Suprapubic skin (tissue), 4 donors: ENCODE measurements at regions not wholly inside any gene's neighbourhood (a gene's known extent, or its start where the extent isn't known, plus 50 kb on each side); places are given as distances from the start of the nearest gene placed in this dataset.

ENCODE experiments used
- DNase-seq, 2 donors: peaks; one replicate each; pipeline ENCODE4 v3.0.0-alpha.2; 2019; ENCODE audit warnings: low spot score in 2 of 2
- H3K27ac ChIP-seq: fragments of 200-600 bp; sonication (generic); one replicate; pipeline ENCODE4 v1.5.1; 2019
- H3K27me3 ChIP-seq: fragments of 200-600 bp; sonication (generic); one replicate; pipeline ENCODE4 v1.5.1; 2019
- H3K36me3 ChIP-seq: fragments of 200-600 bp; sonication (generic); one replicate; pipeline ENCODE4 v1.5.1; 2019
- H3K4me1 ChIP-seq: fragments of 200-600 bp; sonication (generic); one replicate; pipeline ENCODE4 v1.5.1; 2019
- H3K4me3 ChIP-seq: fragments of 200-600 bp; sonication (generic); one replicate; pipeline ENCODE4 v1.5.1; 2019; ENCODE audit warnings: mild to moderate bottlenecking
- H3K9me3 ChIP-seq: fragments of 200-600 bp; sonication (generic); one replicate; pipeline ENCODE4 v1.5.1; 2019
- CTCF ChIP-seq, 2 donors: fragments of 200-600 bp in 1 of 2; fragments of 450-650 bp in 1 of 2; sonication (generic) in 1 of 2; IDR thresholded peaks; one replicate each; pipeline ENCODE4 v1.5.1; 2016 to 2019; ENCODE audit warnings: antibody characterized with exemption in 2 of 2, mild to moderate bottlenecking in 1 of 2, moderate library complexity in 1 of 2
- EP300 ChIP-seq: sonication (generic); formaldehyde crosslinking; IDR thresholded peaks from one replicate; pipeline ENCODE4 v1.6.1; 2017; ENCODE audit warnings: antibody characterized with exemption
- POLR2A ChIP-seq, 2 donors: fragments of 450-650 bp; IDR thresholded peaks; one replicate each; pipeline ENCODE4 v1.6.1; 2017; ENCODE audit warnings: antibody characterized with exemption in 2 of 2, mild to moderate bottlenecking in 2 of 2, moderate library complexity in 2 of 2
- POLR2AphosphoS5 ChIP-seq, 3 donors: sonication (generic); formaldehyde crosslinking; IDR thresholded peaks; one replicate each; pipeline ENCODE4 v1.6.1; 2017; ENCODE audit warnings: antibody characterized with exemption in 3 of 3
- WGBS: methylation state at CpG from one replicate; pipeline ENCODE4 v1.1.5; 2018; 5-methylcytosine and 5-hydroxymethylcytosine counted together

DNA sequence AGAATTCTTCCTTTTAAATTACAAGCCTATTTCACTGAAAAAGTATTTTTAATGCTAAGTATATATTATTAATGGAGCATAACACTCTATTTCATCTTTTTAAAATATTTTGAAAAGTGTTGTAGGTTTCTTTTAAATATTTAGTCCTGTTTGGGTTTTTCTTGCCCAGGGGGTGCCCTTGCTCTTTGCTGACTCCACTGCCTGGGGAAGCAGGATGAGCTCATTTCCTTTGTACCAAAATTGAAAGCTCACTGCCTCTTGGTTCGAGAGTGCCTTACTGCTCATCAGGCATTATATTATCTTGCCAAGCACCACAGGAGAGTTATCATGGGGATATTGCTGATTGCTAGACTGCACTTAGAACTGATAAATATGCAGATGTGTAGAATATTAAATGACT lies 819.2 kb downstream of the PCDH18 start:
- H3K4me3 ChIP-seq, result no peak overlapping the region
- no peak for DNase-seq
- WGBS, result 25% methylated on average over 1 of the region's 1 CpG
- H3K36me3 ChIP-seq, result no peaks in the 10 kb centered on the region
- H3K4me1 ChIP-seq, result no peaks in the 10 kb centered on the region
- H3K27ac ChIP-seq, result no peak overlapping the region
- H3K9me3 ChIP-seq, result no peaks in the 10 kb centered on the region
- no peaks in the 10 kb centered on the region for H3K27me3 ChIP-seq
- TF ChIP-seq CTCF (IDR thresholded peaks at IDR 0.05) (no peak), EP300 (no peak), POLR2A (IDR thresholded peaks at IDR 0.05) (no peak), POLR2AphosphoS5 (IDR thresholded peaks at IDR 0.05) (no peak)

GRCh38 chr4:136709897-136710296 lies 822.4 kb downstream of the PCDH18 start:
- Histone ChIP-seq H3K4me3 (no peak overlapping the region), H3K27me3 (no peaks in the 10 kb centered on the region), H3K9me3 (no peaks in the 10 kb centered on the region), H3K4me1 (no peaks in the 10 kb centered on the region), H3K36me3 (no peaks in the 10 kb centered on the region), H3K27ac (no peak overlapping the region)
- TF ChIP-seq POLR2A (IDR thresholded peaks at IDR 0.05) (no peak), EP300 (no peak), POLR2AphosphoS5 (IDR thresholded peaks at IDR 0.05) (no peak), CTCF (IDR thresholded peaks at IDR 0.05) (no peak)
- DNase-seq, result no peak
- 64% methylated on average over 1 of the region's 1 CpG for WGBS

DNA sequence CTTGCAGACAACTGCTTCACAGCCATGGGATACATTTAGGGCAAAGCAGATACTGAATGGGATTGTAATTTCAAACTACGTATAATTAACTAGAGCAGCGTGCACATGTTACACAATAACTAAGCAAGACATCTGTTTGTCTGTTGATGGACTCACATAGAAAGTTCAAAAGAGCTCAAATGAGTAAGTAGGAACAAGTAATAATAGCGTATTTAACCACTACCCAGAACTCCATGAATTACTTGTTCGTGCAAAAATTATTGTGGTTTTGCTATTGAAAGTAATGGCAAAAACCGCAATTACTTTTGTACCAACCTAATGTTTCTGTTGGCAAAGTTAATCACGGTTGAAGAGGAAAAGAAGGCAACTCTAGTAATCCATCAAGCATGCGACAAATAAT lies 825.4 kb downstream of the PCDH18 start:
- TF ChIP-seq CTCF (IDR thresholded peaks at IDR 0.05) (no peak), POLR2A (IDR thresholded peaks at IDR 0.05) (no peak), POLR2AphosphoS5 (IDR thresholded peaks at IDR 0.05) (no peak), EP300 (no peak)
- no peak for DNase-seq
- no peaks in the 10 kb centered on the region for H3K36me3 ChIP-seq
- H3K27me3 ChIP-seq, result no peaks in the 10 kb centered on the region
- no peaks in the 10 kb centered on the region for H3K4me1 ChIP-seq
- H3K4me3 ChIP-seq, result no peak overlapping the region
- WGBS, result 83% methylated on average over 7 of the region's 7 CpGs
- no peak overlapping the region for H3K27ac ChIP-seq
- no peaks in the 10 kb centered on the region for H3K9me3 ChIP-seq

DNA sequence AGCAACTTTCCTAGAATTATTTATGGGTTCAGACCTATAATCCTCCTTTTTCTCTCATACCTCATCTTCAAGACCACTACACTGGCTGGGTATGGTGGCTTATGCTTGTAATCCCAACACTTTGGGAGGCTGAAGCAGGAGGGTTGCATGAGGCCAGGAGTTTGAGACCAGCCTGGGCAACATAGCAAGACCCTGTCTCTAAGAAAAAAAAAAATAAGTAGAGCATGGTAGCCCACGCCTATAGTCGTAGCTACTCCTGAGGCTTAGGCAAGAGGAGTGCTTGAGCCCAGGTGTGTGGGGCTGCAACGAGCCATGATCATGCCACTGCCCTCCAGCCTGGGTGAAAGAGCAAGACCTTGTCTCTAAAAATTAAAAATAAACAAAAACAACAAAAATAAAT lies 832.4 kb downstream of the PCDH18 start:
- TF ChIP-seq POLR2AphosphoS5 (IDR thresholded peaks at IDR 0.05) (no peak), CTCF (IDR thresholded peaks at IDR 0.05) (no peak), EP300 (no peak), POLR2A (IDR thresholded peaks at IDR 0.05) (no peak)
- Histone ChIP-seq H3K4me3 (no peak overlapping the region), H3K4me1 (no peaks in the 10 kb centered on the region), H3K27me3 (no peaks in the 10 kb centered on the region), H3K27ac (no peak overlapping the region), H3K36me3 (no peaks in the 10 kb centered on the region), H3K9me3 (no peaks in the 10 kb centered on the region)
- WGBS, result 79% methylated on average over 3 of the region's 3 CpGs
- no peak for DNase-seq

- H3K4me1 ChIP-seq, result no peaks in the 10 kb centered on the region
- WGBS, result 73% methylated on average over 3 of the region's 3 CpGs
Observed at GRCh38 chr4:136691607-136692006, 840.7 kb downstream of the PCDH18 start.

More at GRCh38 chr4:136691607-136692006, 840.7 kb downstream of the PCDH18 start:
- Histone ChIP-seq H3K27me3 (no peaks in the 10 kb centered on the region), H3K27ac (no peak overlapping the region), H3K4me3 (no peak overlapping the region), H3K9me3 (no peaks in the 10 kb centered on the region), H3K36me3 (no peaks in the 10 kb centered on the region)
- TF ChIP-seq CTCF (IDR thresholded peaks at IDR 0.05) (no peak), POLR2A (IDR thresholded peaks at IDR 0.05) (no peak), POLR2AphosphoS5 (IDR thresholded peaks at IDR 0.05) (no peak), EP300 (no peak)
- no peak for DNase-seq
